Astrocyte of the cerebellum (primary cell): ENCODE measurements at regions not wholly inside any gene's neighbourhood (a gene's known extent, or its start where the extent isn't known, plus 50 kb on each side); places are given as distances from the start of the nearest gene placed in this dataset.

Experiments used
- DNase-seq: peaks from one replicate; pipeline ENCODE4 v3.0.0-alpha.2; 2011; ENCODE audit warnings: low read depth
- H3K4me3 ChIP-seq: 2 replicates; pipeline ENCODE4 v1.5.1; 2011; ENCODE audit warnings: mild to moderate bottlenecking, low read depth, low read length, moderate library complexity
- in situ Hi-C: cut with HindIII; loops from 2 replicates; pipeline ENCODE4 v1.10.0; 2017; ENCODE audit warnings: low sequenced_read_pairs
- TF ChIP-seq, protein P1 (sequence below): IDR thresholded peaks from 2 replicates; pipeline ENCODE4 v1.5.1; 2012; ENCODE audit warnings: low read length, low read depth, moderate library complexity, mild to moderate bottlenecking; ENCODE audit errors: missing control alignments

DNA sequence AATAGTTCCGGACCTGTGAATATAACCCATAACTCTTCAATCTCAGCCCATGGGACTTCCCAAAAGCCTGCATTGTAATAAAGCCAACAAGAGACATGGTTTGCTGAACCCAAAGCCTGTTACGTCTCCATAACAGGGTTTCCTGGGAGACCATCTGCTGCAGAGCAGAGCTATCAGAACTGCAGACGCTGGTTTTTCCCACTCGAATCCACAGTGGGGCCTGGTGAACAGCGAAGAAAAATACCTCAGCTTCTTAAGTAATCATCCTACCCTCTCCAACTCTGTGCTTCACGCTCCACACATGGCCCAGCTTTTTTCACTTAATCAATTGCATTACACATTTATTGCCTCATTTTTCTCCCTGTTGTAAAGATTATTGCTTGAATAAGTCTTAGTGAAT is 409.5 kb upstream of the GRIA1 start:
- in situ Hi-C loops = no loop called here
- H3K4me3 ChIP-seq = no peak overlapping the region
- TF ChIP-seq, protein P1, sequence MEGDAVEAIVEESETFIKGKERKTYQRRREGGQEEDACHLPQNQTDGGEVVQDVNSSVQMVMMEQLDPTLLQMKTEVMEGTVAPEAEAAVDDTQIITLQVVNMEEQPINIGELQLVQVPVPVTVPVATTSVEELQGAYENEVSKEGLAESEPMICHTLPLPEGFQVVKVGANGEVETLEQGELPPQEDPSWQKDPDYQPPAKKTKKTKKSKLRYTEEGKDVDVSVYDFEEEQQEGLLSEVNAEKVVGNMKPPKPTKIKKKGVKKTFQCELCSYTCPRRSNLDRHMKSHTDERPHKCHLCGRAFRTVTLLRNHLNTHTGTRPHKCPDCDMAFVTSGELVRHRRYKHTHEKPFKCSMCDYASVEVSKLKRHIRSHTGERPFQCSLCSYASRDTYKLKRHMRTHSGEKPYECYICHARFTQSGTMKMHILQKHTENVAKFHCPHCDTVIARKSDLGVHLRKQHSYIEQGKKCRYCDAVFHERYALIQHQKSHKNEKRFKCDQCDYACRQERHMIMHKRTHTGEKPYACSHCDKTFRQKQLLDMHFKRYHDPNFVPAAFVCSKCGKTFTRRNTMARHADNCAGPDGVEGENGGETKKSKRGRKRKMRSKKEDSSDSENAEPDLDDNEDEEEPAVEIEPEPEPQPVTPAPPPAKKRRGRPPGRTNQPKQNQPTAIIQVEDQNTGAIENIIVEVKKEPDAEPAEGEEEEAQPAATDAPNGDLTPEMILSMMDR = no peak
- DNase-seq = no peak

DNA sequence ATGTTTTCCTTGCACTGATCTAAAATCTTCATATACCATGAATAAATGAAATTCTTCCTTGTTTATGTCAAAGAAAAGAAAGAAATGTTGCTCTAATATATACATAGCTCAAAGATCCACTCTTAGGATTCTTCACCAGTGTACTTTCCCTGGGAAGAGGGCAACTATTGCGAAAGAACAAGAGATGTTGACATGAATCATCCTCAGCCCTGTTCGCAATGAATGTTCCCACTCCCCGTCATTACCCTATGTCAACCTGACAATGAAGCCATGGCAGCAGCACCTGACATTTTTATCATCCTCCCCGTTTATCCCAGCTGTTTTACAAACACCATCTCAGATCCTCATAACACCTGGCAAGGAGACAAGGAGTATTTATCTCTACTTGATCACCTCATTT is 409.1 kb upstream of the GRIA1 start:
- TF ChIP-seq, protein P1 = no peak
- in situ Hi-C loops = no loop called here
- H3K4me3 ChIP-seq = no peak overlapping the region
- DNase-seq = no peak

DNA sequence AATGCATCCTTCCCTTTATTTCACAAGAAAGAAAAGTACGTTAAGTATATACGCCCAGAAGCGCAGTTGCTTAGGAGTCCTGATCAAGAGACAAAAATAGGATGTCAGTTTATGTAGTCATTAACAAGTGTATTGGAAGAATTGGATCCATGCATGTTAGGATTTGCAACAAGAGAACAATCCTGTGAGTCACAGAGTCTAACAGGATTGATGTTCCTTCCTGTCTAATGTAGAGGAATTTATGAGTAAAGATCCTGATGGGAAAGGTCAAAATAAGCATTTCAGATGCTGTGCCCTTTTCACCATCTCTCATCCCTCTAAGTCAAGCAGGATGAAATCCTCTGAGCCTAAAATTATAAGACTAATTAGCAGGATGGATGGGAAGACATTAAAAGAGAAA is 406.0 kb upstream of the GRIA1 start:
- DNase-seq = no peak
- in situ Hi-C loops = no loop called here
- H3K4me3 ChIP-seq = no peak overlapping the region
- TF ChIP-seq, protein P1 = no peak

DNA sequence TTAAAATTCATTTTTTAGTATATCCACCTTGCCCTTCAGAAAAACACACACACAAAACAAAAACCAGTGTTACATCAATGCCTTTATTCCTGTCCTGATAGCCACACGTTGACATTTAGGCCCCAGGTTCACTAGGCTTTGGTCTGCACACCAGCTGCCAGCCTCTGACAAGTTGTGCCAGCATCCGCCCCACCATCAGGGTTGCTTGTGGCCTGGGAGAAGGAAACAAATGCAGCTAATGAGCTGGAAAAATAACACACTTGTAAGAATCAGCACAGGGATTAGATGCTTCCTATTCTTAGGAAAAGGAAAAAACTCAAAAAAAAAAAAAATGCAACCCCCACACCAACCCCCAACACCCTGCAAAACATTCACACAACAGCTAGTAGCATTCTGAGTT is 404.0 kb upstream of the GRIA1 start:
- in situ Hi-C loops = no loop called here
- TF ChIP-seq, protein P1 = no peak
- no peak for DNase-seq
- H3K4me3 ChIP-seq = no peak overlapping the region

DNA sequence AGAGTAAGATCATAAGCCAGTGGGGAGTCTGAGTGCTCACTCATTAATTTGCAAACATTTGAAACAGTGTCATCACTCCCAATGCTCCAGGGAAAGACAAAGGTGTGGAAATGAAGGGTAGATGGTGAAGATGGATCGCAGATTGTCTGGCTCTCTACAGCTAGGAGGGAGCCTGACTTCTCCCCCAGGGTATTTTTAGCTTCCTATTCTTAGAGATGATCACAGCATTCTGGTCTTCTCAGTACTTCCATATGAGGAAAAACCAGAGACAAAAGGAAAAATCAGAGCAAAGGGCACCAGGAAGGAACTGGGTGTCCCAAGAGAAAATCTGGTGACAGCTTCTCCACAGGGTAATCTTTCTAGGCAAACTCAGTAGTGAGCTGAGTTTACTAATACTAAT is 401.9 kb upstream of the GRIA1 start:
- no peak for DNase-seq
- TF ChIP-seq, protein P1 = no peak
- in situ Hi-C loops = no loop called here
- no peak overlapping the region for H3K4me3 ChIP-seq

DNA sequence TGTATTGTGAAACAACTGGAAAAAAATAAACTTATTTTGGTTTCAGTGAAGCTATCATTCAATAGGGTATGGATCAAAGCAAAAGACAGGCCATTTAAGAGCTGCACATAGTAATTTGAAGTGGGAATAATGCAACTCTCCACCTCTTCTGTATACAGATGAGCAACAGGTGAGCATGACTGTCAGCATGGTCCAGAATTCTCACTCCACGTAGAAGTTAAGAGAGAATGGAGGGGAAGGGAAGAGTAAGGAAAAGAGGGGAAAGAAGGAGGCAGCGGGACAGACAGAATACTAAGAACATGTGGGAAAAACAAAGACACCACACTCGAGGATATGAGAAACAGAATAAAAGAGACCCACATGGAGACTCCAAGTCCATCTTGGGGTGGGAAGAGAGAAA is 396.1 kb upstream of the GRIA1 start:
- DNase-seq = no peak
- no peak overlapping the region for H3K4me3 ChIP-seq
- TF ChIP-seq, protein P1 = no peak
- in situ Hi-C loops = no loop called here

DNA sequence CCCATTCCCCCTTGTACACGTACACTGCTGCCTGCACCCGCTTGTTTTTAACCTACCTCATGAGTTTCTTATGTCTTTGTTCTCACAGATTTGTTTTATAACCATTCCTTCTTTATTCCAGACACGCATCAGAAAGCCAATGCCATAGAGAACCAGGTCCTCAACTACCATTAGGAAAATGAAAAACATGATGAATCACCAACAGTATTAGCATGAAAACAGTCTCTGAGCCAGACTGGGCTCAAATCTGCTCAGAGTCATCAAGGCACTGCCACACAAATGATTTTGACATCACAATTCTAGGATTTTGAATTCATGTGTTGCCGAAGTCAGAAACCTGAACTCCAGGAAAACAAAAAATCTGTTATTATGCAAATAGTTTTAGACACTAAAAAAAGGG is 394.1 kb upstream of the GRIA1 start:
- no peak overlapping the region for H3K4me3 ChIP-seq
- TF ChIP-seq, protein P1 = no peak
- in situ Hi-C loops = no loop called here
- DNase-seq = no peak
